ENCODE measurements at regions not wholly inside any gene's neighbourhood (a gene's known extent, or its start where the extent isn't known, plus 50 kb on each side); places are given as distances from the start of the nearest gene placed in this dataset.

DNA sequence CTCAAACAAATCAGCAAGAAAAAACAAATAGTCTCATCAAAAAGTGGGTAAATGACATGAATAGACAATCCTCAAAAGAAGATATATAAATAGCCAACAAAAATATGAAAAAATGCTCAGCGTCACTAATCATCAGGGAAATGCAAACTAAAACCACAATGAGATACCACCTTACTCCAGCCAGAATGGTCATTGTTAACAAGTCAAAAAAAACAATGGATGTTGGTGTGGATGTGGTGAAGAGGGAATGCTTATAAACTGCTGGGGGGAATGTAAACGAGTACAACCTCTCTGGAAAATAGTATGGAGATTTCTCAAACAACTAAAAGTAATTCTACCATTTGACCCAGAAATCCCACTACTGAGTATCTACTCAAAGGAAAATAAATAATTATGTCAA lies 239.2 kb upstream of the RFC3 start:
- no peak overlapping the region for H2BK20ac ChIP-seq (ENCODE audit: low read depth, low read length, poor library complexity, severe bottlenecking)
- TF ChIP-seq, protein P1, sequence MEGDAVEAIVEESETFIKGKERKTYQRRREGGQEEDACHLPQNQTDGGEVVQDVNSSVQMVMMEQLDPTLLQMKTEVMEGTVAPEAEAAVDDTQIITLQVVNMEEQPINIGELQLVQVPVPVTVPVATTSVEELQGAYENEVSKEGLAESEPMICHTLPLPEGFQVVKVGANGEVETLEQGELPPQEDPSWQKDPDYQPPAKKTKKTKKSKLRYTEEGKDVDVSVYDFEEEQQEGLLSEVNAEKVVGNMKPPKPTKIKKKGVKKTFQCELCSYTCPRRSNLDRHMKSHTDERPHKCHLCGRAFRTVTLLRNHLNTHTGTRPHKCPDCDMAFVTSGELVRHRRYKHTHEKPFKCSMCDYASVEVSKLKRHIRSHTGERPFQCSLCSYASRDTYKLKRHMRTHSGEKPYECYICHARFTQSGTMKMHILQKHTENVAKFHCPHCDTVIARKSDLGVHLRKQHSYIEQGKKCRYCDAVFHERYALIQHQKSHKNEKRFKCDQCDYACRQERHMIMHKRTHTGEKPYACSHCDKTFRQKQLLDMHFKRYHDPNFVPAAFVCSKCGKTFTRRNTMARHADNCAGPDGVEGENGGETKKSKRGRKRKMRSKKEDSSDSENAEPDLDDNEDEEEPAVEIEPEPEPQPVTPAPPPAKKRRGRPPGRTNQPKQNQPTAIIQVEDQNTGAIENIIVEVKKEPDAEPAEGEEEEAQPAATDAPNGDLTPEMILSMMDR (conservative IDR thresholded peaks at IDR 0.05) = no peak
- H4K8ac ChIP-seq (replicated peaks; ENCODE audit: insufficient read length, low read depth, low read length) = no peak overlapping the region
- no peak overlapping the region for H2BK15ac ChIP-seq (ENCODE audit: low read depth, low read length)
- H4K20me1 ChIP-seq (ENCODE audit: control insufficient read depth, insufficient read depth, insufficient read length) = no peaks in the 10 kb centered on the region
- H3K23ac ChIP-seq (ENCODE audit: insufficient read length, low read depth, low read length) = no peak overlapping the region
- Mint-ChIP-seq H3K4me1 (0 out of 4 replicates have a peak, but pooled peaks cover 3 to 6% of the 10 kb centered on the region in 2 experiments), H3K9me3 (no peaks in the 10 kb centered on the region; a peak in 1 of 5 replicates), H3K4me3 (no peak overlapping the region), H3K27ac (no peak overlapping the region), H3K27me3 (ENCODE audit: low read depth) (no peaks in the 10 kb centered on the region), H3K36me3 (ENCODE audit: insufficient read depth in 1 of 3, low read depth in 3 of 3) (no peaks in the 10 kb centered on the region)
- H3K18ac ChIP-seq (ENCODE audit: insufficient read length, low read depth, low read length) = no peak overlapping the region
- H3K79me1 ChIP-seq (ENCODE audit: insufficient read depth, low read depth, low read length, poor library complexity, severe bottlenecking) = no peaks in the 10 kb centered on the region
- H2BK5ac ChIP-seq (ENCODE audit: insufficient read length, low read length) = no peak overlapping the region
- no peak overlapping the region for H2BK120ac ChIP-seq (ENCODE audit: low read depth, low read length, poor library complexity, severe bottlenecking)
- H3K9me3 ChIP-seq (ENCODE audit: control insufficient read depth, low read depth, low read length) = no peaks in the 10 kb centered on the region
- no CpG with 5 or more reads among the region's 2 CpGs for WGBS (ENCODE audit: extremely low coverage, insufficient read length, low lambda C conversion rate)
- no peak overlapping the region for H2AFZ ChIP-seq (ENCODE audit: low read length)
- no peak overlapping the region for H4K5ac ChIP-seq (ENCODE audit: insufficient read length, low read depth, low read length)
- no peak overlapping the region for H3K4ac ChIP-seq (ENCODE audit: low read depth, low read length)
- no peak overlapping the region for H3K14ac ChIP-seq (ENCODE audit: insufficient read depth, low read length)
- no peak overlapping the region for H3K56ac ChIP-seq (ENCODE audit: insufficient read length, low read depth, low read length)
- H4K91ac ChIP-seq (ENCODE audit: insufficient read length, low read depth, low read length) = no peak overlapping the region
- H2BK12ac ChIP-seq (ENCODE audit: insufficient read length, low read depth, low read length) = no peak overlapping the region
- H3K9ac ChIP-seq (ENCODE audit: extremely low read depth, insufficient read length, low read length) = no peak overlapping the region
- H3K4me2 ChIP-seq (ENCODE audit: insufficient read depth, insufficient read length, low read length) = no peak overlapping the region
- H2AK5ac ChIP-seq (ENCODE audit: insufficient read length, low read length) = no peak overlapping the region
- no peak for DNase-seq
- no peaks in the 10 kb centered on the region for H3K4me1 ChIP-seq (ENCODE audit: insufficient read depth, low read length)
- no peak overlapping the region for H3K27ac ChIP-seq (ENCODE audit: insufficient read length, low read depth, low read length)
- no peaks in the 10 kb centered on the region for H3K79me2 ChIP-seq (ENCODE audit: insufficient read depth, low read length)
- no peaks in the 10 kb centered on the region for H3K23me2 ChIP-seq (ENCODE audit: insufficient read length, low read depth, low read length, poor library complexity, severe bottlenecking)
- H3K27me3 ChIP-seq (ENCODE audit: insufficient read depth, low read length) = no peaks in the 10 kb centered on the region
- H3T11ph ChIP-seq (ENCODE audit: low read length) = no peak overlapping the region
